ENCODE measurements at regions not wholly inside any gene's neighbourhood (a gene's known extent, or its start where the extent isn't known, plus 50 kb on each side); places are given as distances from the start of the nearest gene placed in this dataset.

DNA sequence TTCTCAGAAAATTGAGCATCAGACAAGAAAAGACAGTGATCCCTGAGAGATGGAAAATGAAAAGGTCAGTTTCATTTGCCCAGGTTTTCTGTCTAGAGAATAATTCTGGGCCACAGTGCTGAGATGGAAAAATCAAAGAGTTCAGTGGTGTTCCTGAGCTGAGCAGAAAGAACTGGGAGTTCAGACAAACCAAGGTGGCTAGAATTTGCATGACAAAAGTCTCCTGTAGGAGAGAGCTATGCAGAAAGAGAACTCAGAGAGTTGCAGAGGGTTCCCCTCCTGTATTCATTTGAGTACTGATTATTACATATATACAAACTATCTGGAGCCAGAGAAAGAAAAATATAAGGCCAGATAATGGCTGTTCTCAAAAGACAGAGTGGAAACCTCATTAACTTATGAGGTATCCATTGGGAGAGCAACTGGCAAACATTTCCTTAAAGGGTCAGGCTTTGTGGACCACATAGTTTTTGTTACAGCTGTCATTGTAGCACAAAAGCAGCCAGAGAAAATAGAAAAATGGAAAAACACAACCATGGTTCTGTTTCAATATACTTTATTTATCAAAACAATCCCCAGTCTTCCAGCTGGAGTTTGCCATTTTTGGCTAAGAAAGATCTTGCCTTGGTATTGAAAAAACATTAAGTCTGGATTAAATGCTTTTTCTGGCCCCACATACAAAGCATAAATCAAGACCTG lies 1004.1 kb downstream of the TBL1XR1 start:
- H3K4me1 Mint-ChIP-seq = no peaks in the 10 kb centered on the region
- H3K9ac ChIP-seq (ENCODE audit: insufficient read depth, low read length, poor library complexity, severe bottlenecking) = no peak overlapping the region
- no peak for DNase-seq
- no peak overlapping the region for H3K27ac Mint-ChIP-seq
- intact Hi-C loops (cut with micrococcal nuclease) = no loop called here
- H2AFZ ChIP-seq (ENCODE audit: insufficient read depth, low read depth, low read length, poor library complexity, severe bottlenecking) = no peak overlapping the region
- H3K79me2 ChIP-seq (ENCODE audit: insufficient read depth, low read length) = no peaks in the 10 kb centered on the region
- no peaks in the 10 kb centered on the region for H3K36me3 ChIP-seq (replicated peaks in 1 of 2; ENCODE audit: control insufficient read depth in 1 of 2, insufficient read depth in 2 of 2, low read length in 2 of 2)
- no peaks in the 10 kb centered on the region for H3K36me3 Mint-ChIP-seq
- H3K27me3 Mint-ChIP-seq (ENCODE audit: low read depth in 3 of 3) = no peaks in the 10 kb centered on the region
- H3K27me3 ChIP-seq (ENCODE audit: control insufficient read depth in 2 of 2, insufficient read depth in 2 of 2, low read length in 2 of 2) = no peaks in the 10 kb centered on the region
- no peak overlapping the region for H3K27ac ChIP-seq (ENCODE audit: low read depth in 1 of 2, low read length in 2 of 2)
- H3K4me1 ChIP-seq (ENCODE audit: control insufficient read depth in 1 of 2, insufficient read depth in 2 of 2, low read length in 2 of 2) = no peaks in the 10 kb centered on the region
- TF ChIP-seq, protein P1, sequence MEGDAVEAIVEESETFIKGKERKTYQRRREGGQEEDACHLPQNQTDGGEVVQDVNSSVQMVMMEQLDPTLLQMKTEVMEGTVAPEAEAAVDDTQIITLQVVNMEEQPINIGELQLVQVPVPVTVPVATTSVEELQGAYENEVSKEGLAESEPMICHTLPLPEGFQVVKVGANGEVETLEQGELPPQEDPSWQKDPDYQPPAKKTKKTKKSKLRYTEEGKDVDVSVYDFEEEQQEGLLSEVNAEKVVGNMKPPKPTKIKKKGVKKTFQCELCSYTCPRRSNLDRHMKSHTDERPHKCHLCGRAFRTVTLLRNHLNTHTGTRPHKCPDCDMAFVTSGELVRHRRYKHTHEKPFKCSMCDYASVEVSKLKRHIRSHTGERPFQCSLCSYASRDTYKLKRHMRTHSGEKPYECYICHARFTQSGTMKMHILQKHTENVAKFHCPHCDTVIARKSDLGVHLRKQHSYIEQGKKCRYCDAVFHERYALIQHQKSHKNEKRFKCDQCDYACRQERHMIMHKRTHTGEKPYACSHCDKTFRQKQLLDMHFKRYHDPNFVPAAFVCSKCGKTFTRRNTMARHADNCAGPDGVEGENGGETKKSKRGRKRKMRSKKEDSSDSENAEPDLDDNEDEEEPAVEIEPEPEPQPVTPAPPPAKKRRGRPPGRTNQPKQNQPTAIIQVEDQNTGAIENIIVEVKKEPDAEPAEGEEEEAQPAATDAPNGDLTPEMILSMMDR (IDR thresholded peaks at IDR 0.05) = no peak
- H4K20me1 ChIP-seq (ENCODE audit: insufficient read depth, low read length) = no peaks in the 10 kb centered on the region
- H3K9me3 Mint-ChIP-seq = peaks cover 3 to 11% (median 5%) of the 10 kb centered on the region in 7 donors
- no peak overlapping the region for H3K4me3 ChIP-seq (replicated peaks in 1 of 3; ENCODE audit: low read depth in 2 of 3, low read length in 3 of 3)
- peaks cover 12 to 14% of the 10 kb centered on the region in 2 donors for H3K9me3 ChIP-seq (replicated peaks in 1 of 2; ENCODE audit: control insufficient read depth in 1 of 2, insufficient read depth in 1 of 2, low read length in 2 of 2)
- no peak overlapping the region for H3K4me2 ChIP-seq (replicated peaks; ENCODE audit: extremely low read depth, low read length, poor library complexity, severe bottlenecking)
- no peak overlapping the region for H3K4me3 Mint-ChIP-seq

DNA sequence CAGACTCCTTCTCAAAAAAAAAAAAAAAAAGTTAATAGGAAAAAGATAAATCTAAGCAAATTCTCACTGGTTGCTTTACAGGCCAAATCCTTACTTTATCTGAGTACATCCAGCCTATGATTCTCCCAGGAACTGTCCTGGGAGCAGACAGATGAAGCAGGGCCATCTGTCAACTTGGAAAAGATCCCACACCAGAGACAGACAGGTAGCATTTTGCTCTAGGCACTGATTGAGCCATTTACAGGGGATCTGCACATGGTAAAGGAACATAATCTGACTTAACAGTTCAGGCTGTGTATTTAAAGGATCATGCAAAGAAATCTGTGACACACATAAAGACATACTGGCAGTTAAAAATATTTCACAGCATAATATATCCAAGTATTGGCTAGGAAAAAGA lies 1006.5 kb downstream of the TBL1XR1 start:
- H4K20me1 ChIP-seq (ENCODE audit: insufficient read depth, low read length) = no peaks in the 10 kb centered on the region
- H3K9ac ChIP-seq (ENCODE audit: insufficient read depth, low read length, poor library complexity, severe bottlenecking) = no peak overlapping the region
- H3K4me3 ChIP-seq (replicated peaks in 1 of 3; ENCODE audit: low read depth in 2 of 3, low read length in 3 of 3) = no peak overlapping the region
- no peak overlapping the region for H3K27ac ChIP-seq (ENCODE audit: low read depth in 1 of 2, low read length in 2 of 2)
- H3K4me3 Mint-ChIP-seq = no peak overlapping the region
- H3K79me2 ChIP-seq (ENCODE audit: insufficient read depth, low read length) = no peaks in the 10 kb centered on the region
- H3K27ac Mint-ChIP-seq = no peak overlapping the region
- intact Hi-C loops (cut with micrococcal nuclease) = no loop called here
- no peak overlapping the region for H2AFZ ChIP-seq (ENCODE audit: insufficient read depth, low read depth, low read length, poor library complexity, severe bottlenecking)
- DNase-seq = no peak
- no peaks in the 10 kb centered on the region for H3K27me3 ChIP-seq (ENCODE audit: control insufficient read depth in 2 of 2, insufficient read depth in 2 of 2, low read length in 2 of 2)
- no peaks in the 10 kb centered on the region for H3K36me3 Mint-ChIP-seq
- no peaks in the 10 kb centered on the region for H3K36me3 ChIP-seq (replicated peaks in 1 of 2; ENCODE audit: control insufficient read depth in 1 of 2, insufficient read depth in 2 of 2, low read length in 2 of 2)
- H3K4me1 ChIP-seq (ENCODE audit: control insufficient read depth in 1 of 2, insufficient read depth in 2 of 2, low read length in 2 of 2) = no peaks in the 10 kb centered on the region
- no peaks in the 10 kb centered on the region for H3K4me1 Mint-ChIP-seq
- H3K4me2 ChIP-seq (replicated peaks; ENCODE audit: extremely low read depth, low read length, poor library complexity, severe bottlenecking) = no peak overlapping the region
- H3K27me3 Mint-ChIP-seq (ENCODE audit: low read depth in 3 of 3) = no peaks in the 10 kb centered on the region
- TF ChIP-seq, protein P1 (IDR thresholded peaks at IDR 0.05) = no peak
- peaks cover 0 to 3% of the 10 kb centered on the region in 2 donors for H3K9me3 ChIP-seq (replicated peaks in 1 of 2; ENCODE audit: control insufficient read depth in 1 of 2, insufficient read depth in 1 of 2, low read length in 2 of 2)
- H3K9me3 Mint-ChIP-seq = peaks cover 0 to 7% (median 2%) of the 10 kb centered on the region in 7 donors
